NB4 (cell line): ENCODE measurements at regions not wholly inside any gene's neighbourhood (a gene's known extent, or its start where the extent isn't known, plus 50 kb on each side); places are given as distances from the start of the nearest gene placed in this dataset.

ENCODE experiments used
- MAX ChIP-seq: IDR thresholded peaks from 2 replicates; pipeline ENCODE4 v1.6.1; 2011; ENCODE audit warnings: low read depth, low read length
- POLR2A ChIP-seq: IDR thresholded peaks from 2 replicates; pipeline ENCODE4 v1.6.1; 2011; ENCODE audit warnings: mild to moderate bottlenecking; ENCODE audit not compliant: insufficient read length; ENCODE audit errors: extremely low read depth

- TF ChIP-seq MAX: no peak
- no peak for TF ChIP-seq POLR2A
Measured at GRCh38 chr7:68840991-68841390, 757.3 kb upstream of the AUTS2 start.
